NOMO-1 treated with dmso at 0.1 percent for 144 hours (cell line): ENCODE measurements at regions not wholly inside any gene's neighbourhood (a gene's known extent, or its start where the extent isn't known, plus 50 kb on each side); places are given as distances from the start of the nearest gene placed in this dataset.

Experiments used
- DNase-seq: peaks from one replicate; lab custom pipeline; 2025; ENCODE audit not compliant: unreplicated experiment; lab: John Stamatoyannopoulos, UW

- no peak for DNase-seq
These were observed 140.1 kb upstream of the RND3 start for GRCh38 chr2:150627526-150627925.

- no peak for DNase-seq
These were observed 139.5 kb upstream of the RND3 start for GRCh38 chr2:150626934-150627411.

DNA sequence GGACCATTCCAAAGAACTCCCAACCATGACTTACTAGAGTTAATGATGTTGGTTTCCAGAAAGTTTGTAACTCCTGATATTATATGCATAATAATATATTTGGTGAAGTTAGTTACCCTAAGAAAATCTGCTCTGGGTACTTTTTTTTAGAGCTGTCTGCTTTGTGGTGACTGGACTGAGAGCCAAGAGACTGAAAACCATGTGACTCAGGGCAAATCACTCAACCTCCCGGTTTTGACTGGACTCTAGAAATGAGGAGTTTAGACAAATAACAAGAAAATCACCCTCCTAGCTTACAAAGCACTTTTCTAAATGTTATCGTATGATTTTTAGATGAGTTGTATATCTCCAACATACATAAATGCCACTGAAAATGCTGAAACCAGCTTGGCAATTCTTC, 138.3 kb upstream of the RND3 start:
- no peak for DNase-seq

DNA sequence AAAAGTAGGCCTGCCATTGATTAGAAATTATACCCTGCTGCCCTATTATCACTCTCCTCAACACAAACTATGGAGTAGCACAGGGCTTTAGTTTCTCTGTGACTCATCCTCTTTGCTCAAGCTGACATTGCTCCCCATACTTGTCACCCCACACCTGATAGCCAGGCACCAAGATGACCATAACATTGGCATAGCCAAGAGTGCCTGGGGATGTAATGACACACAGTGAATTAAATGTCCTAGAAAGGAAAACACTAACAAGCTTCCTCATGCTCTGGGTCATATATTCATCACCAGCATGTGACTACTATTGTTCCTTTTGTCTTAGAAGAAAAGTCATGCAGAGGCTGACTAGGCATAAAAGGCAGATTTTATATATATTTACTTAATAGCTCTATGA, 137.8 kb upstream of the RND3 start:
- DNase-seq, result no peak

- DNase-seq, result no peak
These were observed 136.5 kb upstream of the RND3 start for GRCh38 chr2:150624001-150624401.

GRCh38 chr2:150621526-150622213, 134.2 kb upstream of the RND3 start:
- no peak for DNase-seq

GRCh38 chr2:150620855-150621254, 133.4 kb upstream of the RND3 start:
- DNase-seq, result no peak

GRCh38 chr2:150620416-150620815, 132.9 kb upstream of the RND3 start:
- DNase-seq, result no peak

DNA sequence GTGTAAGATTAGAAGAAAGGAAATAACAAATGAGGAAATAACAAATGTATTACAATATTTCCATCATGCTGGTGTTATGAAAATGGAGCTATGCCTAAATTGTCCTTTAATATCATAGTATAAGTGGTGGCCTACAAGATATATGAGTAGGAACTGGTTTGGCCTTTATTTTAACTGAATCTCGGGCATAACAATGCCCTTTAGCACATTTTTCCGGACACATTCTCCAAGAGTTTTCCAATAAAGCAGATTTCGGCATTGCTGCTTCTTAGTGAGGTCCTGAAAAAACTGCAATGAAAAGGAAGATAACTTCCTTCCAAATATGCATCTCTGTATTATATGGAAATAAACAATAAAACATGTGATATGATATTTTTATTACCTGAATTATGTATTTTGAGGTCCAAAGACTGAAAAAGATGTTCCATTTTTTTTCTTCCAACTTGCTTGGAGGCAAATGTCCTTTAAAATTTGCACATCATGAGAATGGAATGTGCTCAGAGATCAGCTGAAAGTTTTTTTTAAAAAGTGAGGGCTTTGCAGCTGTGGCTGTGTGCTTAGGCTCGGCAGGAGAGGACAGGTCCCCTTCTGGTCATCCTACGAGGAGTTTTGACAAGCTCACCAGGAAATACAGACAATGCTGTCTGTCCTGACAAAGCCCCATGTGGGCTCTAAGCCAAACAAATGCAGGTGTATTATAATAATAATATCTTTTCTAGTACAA, 132.3 kb upstream of the RND3 start:
- no peak for DNase-seq

DNA sequence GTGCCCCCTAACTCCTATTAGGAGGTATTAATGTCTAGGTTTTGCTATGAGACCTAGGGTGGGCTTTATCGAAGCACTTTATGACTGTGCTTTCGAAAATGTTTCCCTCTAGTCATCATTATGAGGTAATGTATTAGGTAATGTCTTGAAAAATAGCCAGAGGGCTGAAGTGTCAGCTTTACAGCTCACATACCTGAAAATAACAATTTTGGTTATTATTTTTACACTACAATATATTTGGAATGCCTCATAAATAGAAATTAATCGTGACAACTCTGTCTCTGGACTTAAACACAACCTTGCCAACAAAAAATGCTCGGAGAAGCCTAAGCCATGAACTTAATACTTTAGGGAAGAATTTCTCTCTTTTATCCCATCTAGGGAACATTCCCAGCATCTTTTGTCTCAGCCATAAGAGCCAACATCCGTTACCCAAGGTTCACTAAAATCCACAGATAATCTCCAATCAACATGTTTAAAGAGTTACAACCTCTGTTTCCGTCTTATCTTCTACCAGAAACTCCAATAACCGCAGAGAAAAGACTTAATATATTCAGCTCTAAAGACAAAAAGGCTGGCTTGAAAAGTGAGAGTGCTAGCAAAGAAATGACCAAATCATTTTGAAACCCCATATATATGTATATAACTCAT, 130.9 kb upstream of the RND3 start:
- DNase-seq, result no peak

DNA sequence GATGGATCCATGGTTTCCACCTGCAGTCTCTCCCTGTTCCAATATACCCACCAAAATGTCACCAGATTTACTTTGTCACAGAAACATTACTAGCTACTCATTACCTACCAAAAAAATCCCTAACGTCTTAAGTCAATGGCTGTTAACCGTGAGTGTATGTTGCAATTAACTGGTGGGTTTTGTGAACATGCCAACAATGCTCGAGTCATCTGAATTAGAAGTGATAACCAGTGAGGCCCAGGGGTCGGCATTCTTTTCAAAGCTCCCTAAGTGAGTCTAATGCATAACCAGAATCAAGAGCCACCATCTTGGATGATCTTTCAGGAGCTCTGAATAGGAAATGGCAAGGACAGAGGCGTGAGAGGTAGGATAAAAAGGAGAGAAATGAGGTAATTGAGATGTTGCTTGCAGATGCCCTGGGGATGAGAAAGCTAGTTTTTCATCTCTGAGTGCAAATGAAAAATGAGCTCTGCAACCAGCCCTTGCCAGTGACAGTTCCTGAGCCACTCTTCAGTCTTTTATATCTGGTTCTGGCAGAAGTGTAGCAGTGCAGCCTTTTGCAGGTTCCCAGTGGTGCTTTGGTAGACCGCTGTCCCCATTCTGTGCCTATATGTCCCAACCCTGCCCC, 130.0 kb upstream of the RND3 start:
- no peak for DNase-seq

DNA sequence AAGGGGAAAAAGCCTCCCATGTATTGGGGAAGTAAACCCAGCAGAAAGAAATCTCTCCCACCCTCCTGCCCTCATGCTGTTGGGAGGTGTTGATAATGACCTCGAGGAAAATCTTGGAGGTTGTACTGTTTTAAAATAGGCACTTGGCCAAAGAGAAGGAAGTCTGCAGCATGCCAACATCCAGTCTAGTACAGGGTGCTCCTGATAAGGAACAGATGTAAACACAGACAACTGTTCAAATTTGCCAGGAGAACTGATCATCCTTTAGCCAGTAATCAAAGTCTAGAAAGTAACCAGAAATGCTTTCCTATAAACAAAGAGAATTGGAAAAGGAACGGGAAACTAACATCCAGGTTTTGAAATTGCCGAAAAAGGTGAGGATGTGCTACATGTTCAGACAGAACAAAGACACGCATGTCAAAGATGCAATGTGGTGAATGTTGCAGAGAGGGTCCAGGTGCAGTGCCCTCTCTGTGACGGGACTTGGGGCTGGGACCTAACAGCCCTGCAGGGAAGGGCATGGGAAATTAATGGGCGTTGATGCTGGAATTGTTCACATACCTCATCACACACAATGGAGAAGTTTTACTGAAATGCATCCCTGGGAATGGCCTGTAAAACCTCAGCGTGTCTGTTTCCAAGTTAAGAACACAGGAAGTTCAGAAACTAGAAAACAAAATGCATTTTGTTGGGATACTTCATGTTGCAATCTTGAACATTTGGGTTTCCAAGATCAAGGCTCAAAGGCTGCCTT, 125.7 kb upstream of the RND3 start:
- no peak for DNase-seq

DNA sequence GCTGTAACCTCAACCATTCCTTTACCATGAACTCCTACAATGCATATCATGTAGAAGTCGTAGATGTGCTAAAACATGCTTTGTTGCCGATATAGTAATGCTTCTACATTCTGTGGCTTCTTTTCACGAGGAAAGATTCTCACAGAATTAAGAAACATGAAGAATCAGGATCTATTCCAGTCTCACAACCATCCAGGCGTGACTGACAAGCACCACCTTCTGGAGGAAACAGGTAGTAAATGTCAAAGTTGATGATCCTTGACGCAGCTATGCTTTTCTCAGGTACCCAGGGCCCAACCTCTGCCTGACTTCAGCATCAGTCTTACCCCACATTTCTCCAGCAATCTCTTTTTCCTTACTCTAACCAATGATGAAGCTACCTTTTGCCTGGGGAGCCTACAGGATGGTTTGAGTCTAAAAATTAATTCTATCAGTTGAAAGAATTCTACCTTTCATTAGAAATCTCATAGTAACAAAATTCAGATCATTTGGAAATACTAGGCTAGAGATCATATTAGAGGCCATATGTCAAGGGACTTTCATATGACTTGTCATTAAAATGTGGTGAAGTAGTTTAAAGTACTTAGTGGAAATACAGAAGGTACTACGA, 123.3 kb upstream of the RND3 start:
- DNase-seq, result no peak

- DNase-seq, result no peak
These were observed 122.5 kb upstream of the RND3 start for GRCh38 chr2:150609831-150610582.

DNA sequence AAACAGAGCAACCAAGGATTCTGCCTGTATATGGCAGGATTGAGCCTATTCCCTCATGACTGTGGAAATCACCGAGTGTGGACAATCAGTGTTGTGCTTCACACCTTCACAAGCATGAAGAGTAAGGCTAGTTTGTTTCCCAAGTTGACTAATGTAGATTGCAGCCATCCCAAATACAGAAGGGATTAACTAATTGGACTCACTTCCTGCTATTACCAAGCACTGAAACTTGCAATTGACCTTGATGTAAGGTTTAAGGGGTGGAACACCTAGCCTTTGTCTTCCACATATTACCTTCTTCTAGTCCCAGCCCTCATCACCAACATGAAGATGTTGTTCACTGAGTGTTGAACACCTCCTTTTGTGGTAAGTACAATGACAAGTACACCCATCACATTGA, 120.9 kb upstream of the RND3 start:
- no peak for DNase-seq

DNA sequence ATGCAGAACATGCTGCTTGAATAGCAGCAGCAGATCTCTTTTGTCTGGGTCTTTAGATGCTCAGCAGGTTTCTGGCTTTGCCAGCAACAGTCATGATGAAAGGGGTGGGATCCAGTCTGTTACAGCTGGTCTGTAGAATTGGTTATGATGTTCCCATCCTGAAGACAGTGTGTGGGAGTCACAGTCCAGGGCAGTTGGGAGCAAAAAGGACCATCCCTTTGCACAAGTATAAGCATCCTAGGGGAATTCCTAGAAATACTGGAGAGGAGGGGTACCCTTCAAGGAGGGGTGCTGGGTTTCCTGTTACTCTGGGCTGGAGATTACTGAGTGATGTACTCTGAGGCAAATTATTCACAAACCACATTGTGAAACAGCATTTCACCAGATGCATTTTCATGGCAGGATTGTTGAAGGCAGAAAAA, 119.9 kb upstream of the RND3 start:
- DNase-seq, result no peak

DNA sequence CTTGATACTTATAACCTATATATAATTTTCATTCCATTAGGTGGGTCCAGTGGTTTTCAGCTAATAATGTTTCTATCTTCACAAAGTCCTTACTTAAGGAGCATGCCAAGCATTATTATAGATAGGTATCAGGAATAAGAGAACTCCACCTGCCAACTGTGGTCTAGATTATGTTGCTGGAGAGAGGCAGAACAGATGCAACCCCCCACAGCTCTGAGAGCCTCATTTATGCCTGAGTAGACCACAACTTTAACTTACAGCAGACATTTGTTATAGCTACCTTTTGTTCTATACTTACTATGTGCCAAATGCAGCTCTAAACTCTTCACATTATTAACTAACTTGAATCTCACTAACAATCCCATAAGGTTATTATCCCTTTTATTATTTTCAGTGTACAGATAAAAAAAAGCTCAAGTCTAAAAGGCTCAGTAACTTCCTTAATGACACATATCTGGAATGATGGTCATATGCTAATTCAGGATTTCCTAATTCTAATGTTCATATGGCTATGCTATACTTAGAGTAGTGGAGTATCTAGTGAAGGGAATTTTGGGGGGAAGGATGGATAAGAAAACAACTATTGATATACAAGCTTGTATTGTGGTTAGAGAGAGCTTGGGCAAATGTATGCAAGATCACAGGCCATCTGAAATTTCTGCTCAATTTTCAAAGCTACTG, 119.1 kb upstream of the RND3 start:
- DNase-seq, result no peak

- DNase-seq, result no peak
These were observed 118.2 kb upstream of the RND3 start for GRCh38 chr2:150605664-150606063.
